Transverse colon (tissue), 4 donors: ENCODE measurements at regions not wholly inside any gene's neighbourhood (a gene's known extent, or its start where the extent isn't known, plus 50 kb on each side); places are given as distances from the start of the nearest gene placed in this dataset.

Source experiments
- DNase-seq: peaks from one replicate; pipeline ENCODE4 v3.0.0-alpha.2; 2019
- H3K27ac ChIP-seq, 4 donors: fragments of 200-600 bp; sonication (generic); 2 replicates each; pipeline ENCODE4 v1.5.1; 2016 to 2018; ENCODE audit warnings: inconsistent platforms in 4 of 4
- H3K27me3 ChIP-seq: fragments of 200-600 bp; sonication (generic); 2 replicates; pipeline ENCODE4 v1.5.1; 2017; ENCODE audit warnings: inconsistent platforms
- H3K36me3 ChIP-seq, 4 donors: fragments of 200-600 bp; sonication (generic); 2 replicates each; pipeline ENCODE4 v1.5.1; 2017 to 2019; ENCODE audit warnings: inconsistent platforms in 4 of 4
- H3K4me1 ChIP-seq, 4 donors: fragments of 200-600 bp; sonication (generic); 2 replicates each; pipeline ENCODE4 v1.5.1; 2017 to 2020; ENCODE audit warnings: inconsistent platforms in 4 of 4
- H3K4me3 ChIP-seq, 4 donors: fragments of 200-600 bp; sonication (generic); 1 replicate in 1 of 4; 2 replicates in 3 of 4; pipeline versions ENCODE4 v1.5.1 to v1.6.1; 2017 to 2019; ENCODE audit warnings: inconsistent platforms in 4 of 4
- H3K9me3 ChIP-seq, 2 donors: fragments of 200-600 bp; sonication (generic); 2 replicates each; pipeline ENCODE4 v1.5.1; 2017 to 2019; ENCODE audit warnings: inconsistent platforms in 2 of 2
- EP300 ChIP-seq: sonication (generic); formaldehyde crosslinking; IDR thresholded peaks from one replicate; pipeline ENCODE4 v1.6.1; 2017; ENCODE audit warnings: antibody characterized with exemption, low read depth
- POLR2A ChIP-seq: fragments of 450-650 bp; IDR thresholded peaks from one replicate; pipeline ENCODE4 v1.6.1; 2016; ENCODE audit warnings: antibody characterized with exemption, mild to moderate bottlenecking, moderate library complexity
- POLR2AphosphoS5 ChIP-seq, 3 donors: sonication (generic); formaldehyde crosslinking; IDR thresholded peaks; one replicate each; pipeline ENCODE4 v1.6.1; 2016; ENCODE audit warnings: antibody characterized with exemption in 3 of 3
- WGBS, 2 donors: methylation state at CpG; one replicate each; pipeline ENCODE4 v1.1.5; 2018; ENCODE audit warnings: low coverage in 1 of 2; 5-methylcytosine and 5-hydroxymethylcytosine counted together
- in situ Hi-C, 4 donors: fragments of 200-750 bp; cut with MboI; loops; one replicate each; pipeline versions ENCODE4 v1.15.0 to v1.15.1; 2017; ENCODE audit warnings: low sequenced_read_pairs in 3 of 4, low pct_ligation_motif_present in 1 of 4, low pct_unique_long_range_greater_than_20kb in 1 of 4
- intact Hi-C: fragments of 100-400 bp; cut with DNase I; formaldehyde crosslinking; loops from one replicate; pipeline ENCODE4 v1.15.1; 2023; ENCODE audit warnings: low total_unique reads
- TF ChIP-seq, protein P1 (sequence below), 5 experiments: fragments of 200-600 bp in 3 of 5; fragments of 450-650 bp in 2 of 5; sonication (generic) in 3 of 5; IDR thresholded peaks; 1 replicate in 2 of 5; 2 replicates in 3 of 5; pipeline ENCODE4 v1.5.1; 2016 to 2017; ENCODE audit warnings: antibody characterized with exemption in 5 of 5, inconsistent platforms in 3 of 5, mild to moderate bottlenecking in 2 of 5, moderate library complexity in 1 of 5

DNA sequence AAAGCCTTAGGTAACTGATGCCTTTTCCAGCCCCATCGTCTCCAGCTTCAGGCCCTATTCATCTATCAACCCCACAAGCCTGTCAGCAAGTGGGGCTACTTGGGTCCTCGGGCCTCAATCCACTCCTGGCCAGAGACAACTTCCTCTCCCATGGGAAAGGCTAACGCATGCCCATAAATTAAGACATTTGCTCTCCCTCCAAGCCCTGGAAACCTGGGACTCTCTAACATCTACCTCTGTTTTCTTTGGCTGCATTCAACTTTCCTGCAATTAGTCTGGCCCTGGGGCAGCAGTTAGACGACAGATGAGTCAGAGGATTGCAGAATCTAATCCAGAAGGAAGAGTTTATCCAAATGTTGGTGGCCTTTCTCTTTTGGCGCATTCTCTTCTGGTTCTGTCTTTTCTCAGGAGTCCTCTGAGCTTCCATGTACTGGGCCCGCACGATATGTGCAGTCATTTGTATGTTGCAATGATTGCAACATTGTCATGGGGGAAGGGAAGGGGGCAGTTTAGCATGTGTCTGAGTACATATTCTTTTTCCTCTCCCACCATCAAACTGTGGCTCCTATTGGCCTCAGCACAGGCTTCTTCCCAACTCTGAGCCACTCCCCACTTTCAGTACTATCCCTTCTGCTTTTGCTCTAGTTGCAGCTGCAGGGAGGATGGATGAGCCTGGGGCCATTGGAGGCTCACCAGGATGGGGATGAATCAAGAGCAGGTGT is 54.4 kb downstream of the NAV1 start:
- in situ Hi-C loops: no loop called here
- TF ChIP-seq POLR2AphosphoS5 (IDR thresholded peaks at IDR 0.05) (peak; percentile 81 to 93 (median 87)), EP300 (peak; percentile 41), POLR2A (no peak)
- H3K4me1 ChIP-seq: peaks cover 2 to 22% (median 14%) of the 10 kb centered on the region in 4 donors
- H3K27ac ChIP-seq: peak overlapping the region; percentile 61 to 80 (median 69)
- no peaks in the 10 kb centered on the region for H3K36me3 ChIP-seq
- DNase-seq: peak; percentile 44
- no peaks in the 10 kb centered on the region for H3K27me3 ChIP-seq
- 55 to 72% methylated on average over 7 of the region's 7 CpGs for WGBS, 2 donors
- intact Hi-C loops: no loop called here
- no peaks in the 10 kb centered on the region for H3K9me3 ChIP-seq
- no peak overlapping the region for H3K4me3 ChIP-seq

- no peaks in the 10 kb centered on the region for H3K27me3 ChIP-seq
- peaks cover 2 to 26% (median 16%) of the 10 kb centered on the region in 4 donors for H3K4me1 ChIP-seq
- H3K36me3 ChIP-seq: no peaks in the 10 kb centered on the region
- no peak overlapping the region for H3K4me3 ChIP-seq
- no peak for DNase-seq
- in situ Hi-C loops (no loop called here), intact Hi-C loops (no loop called here)
- peak overlapping the region in 1 of 4 donors; percentile 61 for H3K27ac ChIP-seq
- H3K9me3 ChIP-seq: no peaks in the 10 kb centered on the region
- no peak for TF ChIP-seq POLR2AphosphoS5 (IDR thresholded peaks at IDR 0.05)
- TF ChIP-seq, protein P1, sequence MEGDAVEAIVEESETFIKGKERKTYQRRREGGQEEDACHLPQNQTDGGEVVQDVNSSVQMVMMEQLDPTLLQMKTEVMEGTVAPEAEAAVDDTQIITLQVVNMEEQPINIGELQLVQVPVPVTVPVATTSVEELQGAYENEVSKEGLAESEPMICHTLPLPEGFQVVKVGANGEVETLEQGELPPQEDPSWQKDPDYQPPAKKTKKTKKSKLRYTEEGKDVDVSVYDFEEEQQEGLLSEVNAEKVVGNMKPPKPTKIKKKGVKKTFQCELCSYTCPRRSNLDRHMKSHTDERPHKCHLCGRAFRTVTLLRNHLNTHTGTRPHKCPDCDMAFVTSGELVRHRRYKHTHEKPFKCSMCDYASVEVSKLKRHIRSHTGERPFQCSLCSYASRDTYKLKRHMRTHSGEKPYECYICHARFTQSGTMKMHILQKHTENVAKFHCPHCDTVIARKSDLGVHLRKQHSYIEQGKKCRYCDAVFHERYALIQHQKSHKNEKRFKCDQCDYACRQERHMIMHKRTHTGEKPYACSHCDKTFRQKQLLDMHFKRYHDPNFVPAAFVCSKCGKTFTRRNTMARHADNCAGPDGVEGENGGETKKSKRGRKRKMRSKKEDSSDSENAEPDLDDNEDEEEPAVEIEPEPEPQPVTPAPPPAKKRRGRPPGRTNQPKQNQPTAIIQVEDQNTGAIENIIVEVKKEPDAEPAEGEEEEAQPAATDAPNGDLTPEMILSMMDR (IDR thresholded peaks at IDR 0.05): no peak
- TF ChIP-seq EP300: no peak
- TF ChIP-seq POLR2A: no peak
- 56% methylated on average over 9 of the region's 9 CpGs; no CpG with 5 or more reads in 1 of the 2 donors for WGBS, 2 donors
Measured at GRCh38 chr1:201594575-201595245, 55.8 kb downstream of the NAV1 start.

DNA sequence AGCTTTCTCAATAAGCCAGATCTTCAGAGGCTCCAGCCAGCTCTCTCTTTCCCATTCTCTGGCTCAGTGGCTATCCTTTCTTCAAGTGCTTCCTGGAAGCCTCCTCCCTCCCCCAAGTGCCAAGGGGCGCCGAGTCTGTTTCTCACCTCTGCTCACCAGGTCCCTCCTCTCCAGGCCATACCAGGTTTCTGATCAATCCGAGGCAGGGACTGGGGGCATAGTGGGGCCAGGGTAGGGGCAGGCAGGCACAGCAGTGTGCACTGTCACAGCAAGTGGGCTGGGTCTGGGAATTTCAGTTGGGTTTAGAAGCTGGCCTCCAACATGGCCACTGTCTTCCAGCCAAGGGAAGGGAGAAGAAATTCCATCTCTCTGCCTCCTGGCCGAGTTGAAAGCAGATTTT is 56.5 kb downstream of the NAV1 start:
- intact Hi-C loops: no loop called here
- 72 to 83% methylated on average over 2 to 4 of the region's 4 CpGs for WGBS, 2 donors

DNA sequence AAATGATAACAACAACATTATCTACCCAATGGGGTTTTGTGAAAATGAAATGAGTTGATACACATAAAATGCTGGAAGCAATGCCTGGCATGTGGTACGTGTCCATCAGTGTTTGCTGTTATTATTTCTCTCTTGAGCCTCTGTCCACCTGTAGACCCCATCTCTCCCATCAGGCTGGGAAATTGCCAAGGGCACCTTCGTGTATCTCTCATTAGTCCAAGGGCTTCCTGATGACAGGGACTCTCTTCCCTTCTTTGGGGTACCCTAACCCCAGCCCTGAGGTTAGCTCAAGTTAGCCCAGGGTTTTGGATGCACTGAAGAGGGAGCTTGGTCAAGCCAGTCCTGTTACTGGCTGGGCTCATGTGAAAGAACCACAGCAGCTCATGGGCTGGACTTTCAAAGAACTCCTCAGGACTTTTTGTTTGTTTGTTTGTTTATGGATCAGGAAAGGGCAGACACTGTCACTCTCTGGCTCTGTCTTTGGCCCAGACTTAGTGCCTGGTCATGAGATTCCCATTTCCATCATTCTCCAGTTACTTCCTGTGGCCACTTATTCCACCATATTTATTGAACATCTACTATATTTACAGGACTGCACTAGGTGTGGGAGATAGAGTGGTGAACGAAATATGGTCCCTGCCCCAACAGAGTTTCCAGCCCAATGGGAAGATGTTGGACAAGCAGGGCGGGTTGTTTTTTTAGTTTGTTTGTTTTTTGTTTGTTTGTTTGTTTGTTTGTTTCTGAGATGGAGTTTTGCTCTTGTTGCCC is 57.4 kb downstream of the NAV1 start:
- no peaks in the 10 kb centered on the region for H3K36me3 ChIP-seq
- H3K9me3 ChIP-seq: no peaks in the 10 kb centered on the region
- H3K27ac ChIP-seq: no peak overlapping the region
- H3K27me3 ChIP-seq: no peaks in the 10 kb centered on the region
- in situ Hi-C loops (no loop called here), intact Hi-C loops (no loop called here)
- H3K4me3 ChIP-seq: no peak overlapping the region
- 60 to 75% methylated on average over 2 to 4 of the region's 4 CpGs for WGBS, 2 donors
- peaks cover 2 to 26% (median 16%) of the 10 kb centered on the region in 4 donors for H3K4me1 ChIP-seq
- no peak for TF ChIP-seq POLR2AphosphoS5 (IDR thresholded peaks at IDR 0.05)
- no peak for TF ChIP-seq EP300
- TF ChIP-seq, protein P1 (IDR thresholded peaks at IDR 0.05): no peak
- no peak for TF ChIP-seq POLR2A
- DNase-seq: no peak

More for the DNA sequence above, 56.5 kb downstream of the NAV1 start:
- H3K27ac ChIP-seq: no peak overlapping the region
- peaks cover 2 to 26% (median 16%) of the 10 kb centered on the region in 4 donors for H3K4me1 ChIP-seq
- TF ChIP-seq, protein P1 (IDR thresholded peaks at IDR 0.05): no peak
- TF ChIP-seq POLR2A (no peak), POLR2AphosphoS5 (IDR thresholded peaks at IDR 0.05) (no peak), EP300 (no peak)
- no peak for DNase-seq
- H3K9me3 ChIP-seq: no peaks in the 10 kb centered on the region
- H3K27me3 ChIP-seq: no peaks in the 10 kb centered on the region
- in situ Hi-C loops: no loop called here
- no peaks in the 10 kb centered on the region for H3K36me3 ChIP-seq
- no peak overlapping the region for H3K4me3 ChIP-seq
